Activated T-cell treated with anti-CD3 and anti-CD28 coated beads, Interleukin-2, amount 50 U/mL, for 24 hours (primary cell): ENCODE measurements at regions not wholly inside any gene's neighbourhood (a gene's known extent, or its start where the extent isn't known, plus 50 kb on each side); places are given as distances from the start of the nearest gene placed in this dataset.

Experiments
- DNase-seq: peaks from one replicate; pipeline ENCODE4 v3.0.0-alpha.2; 2020
- H3K27ac Mint-ChIP-seq: 2 replicates; pipeline ENCODE4 v1.8.0; 2020; ENCODE audit warnings: mild to moderate bottlenecking, mixed read lengths
- H3K27me3 Mint-ChIP-seq: 2 replicates; pipeline ENCODE4 v1.8.0; 2020; ENCODE audit warnings: mixed read lengths
- H3K36me3 Mint-ChIP-seq: 2 replicates; pipeline ENCODE4 v1.8.0; 2020; ENCODE audit warnings: low read depth, mixed read lengths
- H3K4me1 Mint-ChIP-seq: 2 replicates; pipeline ENCODE4 v1.8.0; 2020; ENCODE audit warnings: low read depth, mixed read lengths
- H3K4me3 Mint-ChIP-seq: 2 replicates; pipeline ENCODE4 v1.8.0; 2020; ENCODE audit warnings: mild to moderate bottlenecking, moderate library complexity, mixed read lengths
- H3K9me3 Mint-ChIP-seq: 2 replicates; pipeline ENCODE4 v1.8.0; 2020; ENCODE audit warnings: mixed read lengths

DNA sequence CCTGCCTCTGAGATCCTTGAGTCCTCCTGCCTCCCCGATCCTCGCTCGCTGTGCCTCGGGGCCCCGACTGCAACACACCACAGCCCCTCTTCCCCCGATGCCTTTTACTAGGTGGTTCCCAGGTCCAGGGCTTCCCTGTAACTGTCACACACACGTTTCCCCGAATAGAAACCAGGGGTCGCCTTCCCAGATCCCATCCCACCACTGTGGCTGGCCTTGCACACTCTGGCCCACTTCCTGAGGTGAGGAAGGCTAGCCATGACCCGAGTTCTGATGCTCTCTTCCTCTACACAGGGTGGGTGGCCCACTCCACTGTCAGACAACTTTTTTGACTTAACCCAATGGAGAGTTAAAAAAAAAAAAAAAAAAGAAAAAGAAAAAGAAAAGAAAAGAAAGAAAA, 139.6 kb upstream of the ASB18 start:
- Mint-ChIP-seq H3K4me3 (no peak overlapping the region), H3K4me1 (no peaks in the 10 kb centered on the region), H3K27me3 (no peaks in the 10 kb centered on the region), H3K27ac (no peak overlapping the region), H3K36me3 (no peaks in the 10 kb centered on the region), H3K9me3 (no peaks in the 10 kb centered on the region)
- no peak for DNase-seq

DNA sequence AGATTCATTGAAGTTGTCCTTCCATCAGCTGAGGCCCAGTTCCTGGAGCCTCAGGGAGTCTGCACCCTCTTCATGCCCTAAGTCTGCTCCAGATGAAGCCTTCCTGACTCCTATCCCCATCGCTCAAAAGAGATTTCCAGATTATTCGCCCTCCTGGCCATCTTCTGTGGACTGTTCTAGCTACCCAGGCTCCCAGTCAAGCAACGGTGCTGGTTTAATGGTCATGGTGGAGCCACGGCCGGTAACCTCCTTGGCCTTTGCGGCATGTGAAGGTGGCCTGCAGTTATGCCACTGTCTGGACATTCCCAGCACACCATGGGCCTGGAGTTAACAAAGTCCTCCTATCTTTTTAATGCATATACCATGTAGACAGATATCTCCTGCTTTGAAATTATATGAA, 140.1 kb upstream of the ASB18 start:
- Mint-ChIP-seq H3K4me3 (no peak overlapping the region), H3K4me1 (no peaks in the 10 kb centered on the region), H3K9me3 (no peaks in the 10 kb centered on the region), H3K27me3 (no peaks in the 10 kb centered on the region), H3K27ac (no peak overlapping the region), H3K36me3 (no peaks in the 10 kb centered on the region)
- DNase-seq: no peak

DNA sequence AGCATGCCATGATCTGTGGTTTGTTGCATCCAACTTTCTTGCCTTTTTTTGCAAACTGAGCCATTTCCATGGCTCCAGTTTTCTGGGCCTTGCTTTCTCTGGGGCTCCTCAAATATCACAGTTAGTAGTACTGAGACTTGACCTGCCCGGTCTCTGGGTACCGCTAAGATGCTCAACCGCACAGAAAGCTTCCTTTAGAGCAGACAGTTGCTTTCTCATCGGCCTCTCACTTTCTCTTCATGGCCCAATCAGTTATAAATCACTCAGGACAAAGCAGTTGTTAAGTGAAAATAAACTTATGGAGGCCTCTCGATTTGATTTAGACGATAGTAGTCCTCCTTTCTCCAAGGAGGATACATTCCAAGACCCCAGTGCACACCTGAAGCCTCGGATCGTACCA, 141.2 kb upstream of the ASB18 start:
- H3K27me3 Mint-ChIP-seq: no peaks in the 10 kb centered on the region
- no peaks in the 10 kb centered on the region for H3K36me3 Mint-ChIP-seq
- H3K27ac Mint-ChIP-seq: no peak overlapping the region
- no peaks in the 10 kb centered on the region for H3K4me1 Mint-ChIP-seq
- no peak for DNase-seq
- no peak overlapping the region for H3K4me3 Mint-ChIP-seq
- no peaks in the 10 kb centered on the region for H3K9me3 Mint-ChIP-seq

DNA sequence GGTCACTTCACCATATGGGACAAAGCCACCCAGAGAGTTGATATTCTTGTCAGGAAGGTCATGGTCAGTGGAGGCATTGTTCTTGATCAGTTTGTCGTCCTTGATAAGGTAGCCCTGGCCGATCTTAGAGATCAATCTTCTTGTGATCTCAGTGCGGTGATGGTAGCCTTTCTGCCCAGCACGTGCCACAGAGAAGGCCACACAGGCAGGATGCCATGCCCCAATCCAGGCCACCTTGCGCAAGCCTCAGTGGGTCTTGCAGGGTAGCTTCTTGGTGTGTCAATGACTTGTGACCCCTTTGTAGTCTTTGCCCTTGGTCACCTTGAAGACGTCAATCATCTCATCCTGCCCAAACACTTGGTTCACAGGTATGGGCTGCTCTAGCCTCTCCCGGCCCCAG, 143.9 kb upstream of the ASB18 start:
- Mint-ChIP-seq H3K36me3 (no peaks in the 10 kb centered on the region), H3K4me1 (no peaks in the 10 kb centered on the region), H3K27me3 (peaks cover 4% of the 10 kb centered on the region), H3K4me3 (no peak overlapping the region), H3K27ac (no peak overlapping the region), H3K9me3 (peaks cover 3% of the 10 kb centered on the region)
- DNase-seq: no peak

DNA sequence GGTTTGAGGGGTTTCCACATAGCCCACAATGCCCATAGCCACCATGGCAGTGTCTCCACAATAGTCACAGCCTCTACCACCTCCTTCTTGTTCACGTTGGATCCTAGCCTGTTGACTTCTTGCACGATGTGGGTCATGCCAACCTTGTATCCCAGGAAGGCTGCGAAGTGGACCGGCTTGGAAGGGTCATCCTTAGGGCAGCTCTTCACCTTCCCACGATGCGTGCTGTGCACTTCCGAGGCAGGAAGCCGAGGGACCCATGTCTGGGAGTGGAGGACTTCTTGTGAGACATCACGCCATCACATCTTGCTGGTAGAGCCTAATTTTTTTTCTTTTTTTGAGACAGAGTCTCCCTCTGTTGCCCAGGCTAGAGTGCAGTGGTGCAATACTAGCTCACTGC, 144.6 kb upstream of the ASB18 start:
- DNase-seq: no peak
- Mint-ChIP-seq H3K27me3 (peaks cover 4% of the 10 kb centered on the region), H3K4me1 (no peaks in the 10 kb centered on the region), H3K9me3 (peaks cover 3% of the 10 kb centered on the region), H3K27ac (no peak overlapping the region), H3K4me3 (no peak overlapping the region), H3K36me3 (no peaks in the 10 kb centered on the region)

DNA sequence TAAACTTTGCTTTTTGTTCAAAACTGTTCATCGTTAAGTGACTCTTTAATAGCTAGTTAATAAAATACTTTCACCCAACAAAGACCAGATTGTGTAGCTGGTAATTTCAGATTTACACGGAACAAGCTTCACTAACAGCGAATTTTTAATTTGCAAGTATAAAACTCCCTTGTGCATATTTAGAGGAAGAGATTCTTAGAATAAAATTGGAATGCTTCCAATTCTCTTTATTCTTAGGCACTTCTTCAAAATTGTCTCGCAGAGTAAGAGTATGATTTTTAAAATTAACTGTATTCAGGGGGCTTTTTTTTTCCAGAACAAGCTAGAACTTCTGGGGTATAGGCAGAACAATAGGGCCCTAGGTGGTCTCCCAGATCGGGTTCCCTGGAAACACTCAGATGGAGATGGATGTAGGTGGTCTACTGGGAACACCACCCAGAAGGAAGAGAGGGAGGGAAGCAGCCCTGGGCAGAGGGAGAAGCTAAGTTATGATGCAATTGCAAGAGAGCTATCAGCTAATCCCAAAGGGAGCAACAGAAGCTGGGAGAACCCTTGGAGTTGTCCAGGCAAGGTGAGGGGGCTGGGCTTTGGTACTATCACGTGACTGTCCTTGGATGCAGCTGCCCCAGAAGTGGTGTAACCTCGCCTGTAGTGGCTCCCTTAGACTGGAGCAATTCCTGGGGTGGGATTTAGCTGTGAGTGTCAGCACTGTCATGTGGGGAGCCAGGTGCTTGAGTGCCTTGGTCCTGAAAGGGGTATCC, 151.7 kb upstream of the ASB18 start:
- Mint-ChIP-seq H3K4me1 (no peaks in the 10 kb centered on the region), H3K9me3 (peaks cover 3% of the 10 kb centered on the region), H3K27ac (no peak overlapping the region), H3K36me3 (no peaks in the 10 kb centered on the region), H3K27me3 (peaks cover 40% of the 10 kb centered on the region), H3K4me3 (no peak overlapping the region)
- DNase-seq: no peak

DNA sequence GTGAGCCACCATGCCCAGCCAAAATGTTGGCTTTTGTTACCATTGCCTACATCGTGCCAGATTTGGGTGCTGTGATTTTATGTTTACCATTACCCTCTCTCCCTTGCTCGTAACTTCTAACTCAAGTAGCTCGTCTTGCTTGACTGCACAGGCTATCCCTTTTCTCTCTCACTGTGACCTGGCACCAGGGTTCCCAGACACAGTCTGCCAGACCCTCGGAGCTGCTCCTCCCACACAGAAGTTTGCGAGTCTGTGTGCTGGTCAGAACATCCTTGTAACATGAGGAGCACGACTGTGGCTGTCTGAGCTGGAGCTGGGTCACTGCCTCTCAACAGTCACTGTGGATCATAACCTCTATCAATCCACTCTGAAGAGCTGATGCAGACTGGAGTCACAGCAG, 152.5 kb upstream of the ACKR3 start:
- Mint-ChIP-seq H3K9me3 (peaks cover 3% of the 10 kb centered on the region), H3K27me3 (peaks cover 40% of the 10 kb centered on the region), H3K27ac (no peak overlapping the region), H3K4me1 (no peaks in the 10 kb centered on the region), H3K4me3 (no peak overlapping the region), H3K36me3 (no peaks in the 10 kb centered on the region)
- no peak for DNase-seq

DNA sequence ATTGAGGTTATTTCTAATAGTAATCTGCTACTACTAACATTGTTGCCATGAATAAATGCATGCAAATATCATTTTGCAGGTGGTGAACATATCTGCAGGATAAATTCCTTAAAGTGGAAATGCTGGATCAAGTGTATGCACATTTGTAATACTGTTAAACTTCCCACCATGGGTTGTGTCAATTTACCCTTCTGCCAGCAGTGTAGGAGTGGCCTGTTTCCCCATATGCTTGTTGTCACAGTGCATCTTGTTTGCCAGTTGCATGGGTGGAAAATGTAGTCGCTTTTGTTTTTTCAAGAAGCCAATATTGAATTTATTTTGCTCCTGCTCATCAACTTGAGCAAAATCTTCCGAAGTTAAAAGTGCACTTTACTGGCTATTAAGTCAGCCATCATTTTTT, 139.0 kb upstream of the ACKR3 start:
- Mint-ChIP-seq H3K27me3 (peaks cover 34% of the 10 kb centered on the region), H3K27ac (no peak overlapping the region), H3K4me1 (no peaks in the 10 kb centered on the region)

DNA sequence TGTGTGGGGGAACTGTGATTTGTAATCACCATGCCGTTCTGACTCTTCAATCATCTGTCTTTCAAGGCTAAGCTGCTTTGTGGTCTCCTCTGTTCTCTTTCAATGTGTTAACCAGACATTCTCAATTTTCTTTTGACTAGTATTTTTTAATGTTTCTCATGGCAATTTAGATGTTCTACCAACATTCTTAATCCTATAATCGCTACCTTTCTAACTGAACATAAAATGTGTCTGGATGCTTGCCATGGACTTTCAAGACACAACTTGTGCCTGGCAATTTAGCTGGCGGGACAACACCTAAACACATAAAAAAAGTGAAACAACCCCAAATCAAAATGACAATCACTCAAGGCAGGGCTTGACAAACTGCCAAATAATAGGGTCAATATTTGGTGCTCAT, 135.0 kb upstream of the ACKR3 start:
- no peaks in the 10 kb centered on the region for H3K36me3 Mint-ChIP-seq
- no peaks in the 10 kb centered on the region for H3K4me1 Mint-ChIP-seq
- no peak overlapping the region for H3K27ac Mint-ChIP-seq
- H3K4me3 Mint-ChIP-seq: no peak overlapping the region
- no peak for DNase-seq
- peaks cover 19% of the 10 kb centered on the region for H3K27me3 Mint-ChIP-seq
- no peaks in the 10 kb centered on the region for H3K9me3 Mint-ChIP-seq

More for the DNA sequence above, 139.0 kb upstream of the ACKR3 start:
- H3K9me3 Mint-ChIP-seq: no peaks in the 10 kb centered on the region
- no peak for DNase-seq
- no peak overlapping the region for H3K4me3 Mint-ChIP-seq
- H3K36me3 Mint-ChIP-seq: no peaks in the 10 kb centered on the region

DNA sequence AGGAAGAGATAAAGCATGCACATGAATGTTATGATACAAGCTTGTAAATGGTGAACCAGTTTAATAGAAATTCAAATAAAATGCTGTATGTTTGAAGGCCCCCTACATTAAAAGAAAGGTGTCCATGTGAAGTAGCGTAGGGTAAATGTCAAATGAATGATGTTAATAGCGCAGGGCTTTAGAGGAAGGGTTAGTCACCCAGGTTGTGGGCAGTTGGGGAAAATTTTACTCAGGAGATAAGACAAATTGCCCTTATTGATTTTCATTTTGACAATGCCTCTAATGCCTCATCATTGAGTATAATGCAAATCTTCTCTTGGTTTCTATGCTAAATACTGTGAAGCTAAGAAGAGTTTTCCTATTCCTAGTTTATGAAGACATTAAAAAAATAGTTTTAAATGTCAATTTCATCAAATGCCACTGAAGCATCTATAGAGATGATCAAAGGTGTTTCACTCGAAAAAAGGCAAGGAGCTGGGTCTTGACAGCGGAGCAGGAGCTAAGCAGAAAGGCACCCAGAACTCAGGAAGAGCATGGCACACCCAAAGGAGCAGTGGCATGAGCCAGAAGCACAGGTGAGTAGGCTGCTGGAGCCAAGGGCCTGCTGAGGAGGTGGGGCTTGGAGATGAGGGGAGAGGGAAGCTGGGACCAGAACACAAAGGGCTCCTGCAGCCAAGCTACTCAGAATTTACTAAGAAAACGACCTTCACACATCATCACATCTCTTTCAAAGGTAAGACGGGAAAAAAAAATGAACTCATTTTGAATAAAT, 129.3 kb upstream of the ACKR3 start:
- Mint-ChIP-seq H3K4me1 (peaks cover 9% of the 10 kb centered on the region), H3K36me3 (no peaks in the 10 kb centered on the region), H3K9me3 (no peaks in the 10 kb centered on the region), H3K4me3 (no peak overlapping the region), H3K27me3 (peaks cover 27% of the 10 kb centered on the region), H3K27ac (no peak overlapping the region)
- no peak for DNase-seq

DNA sequence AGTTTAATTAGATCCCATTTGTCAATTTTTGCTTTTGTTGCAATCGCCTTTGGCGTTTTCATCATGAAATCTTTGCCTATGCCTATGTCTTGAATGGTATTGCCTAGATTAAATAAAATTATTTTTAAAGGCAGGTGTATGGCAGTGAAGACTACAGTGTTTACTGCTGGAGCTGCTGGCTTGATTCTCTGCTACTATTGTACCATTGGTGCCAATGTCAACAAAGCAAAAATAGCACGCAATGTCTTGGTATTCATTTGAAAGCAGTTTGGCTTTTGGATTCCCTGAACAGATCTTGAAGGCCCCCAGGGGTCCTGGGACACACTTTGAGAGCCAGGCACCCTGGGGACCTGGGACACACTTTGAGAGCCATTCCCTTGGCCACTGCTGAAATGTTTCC, 125.4 kb upstream of the ACKR3 start:
- no peak overlapping the region for H3K4me3 Mint-ChIP-seq
- H3K27me3 Mint-ChIP-seq: peaks cover 33% of the 10 kb centered on the region
- peaks cover 12% of the 10 kb centered on the region for H3K4me1 Mint-ChIP-seq
- H3K36me3 Mint-ChIP-seq: no peaks in the 10 kb centered on the region
- DNase-seq: no peak
- H3K9me3 Mint-ChIP-seq: no peaks in the 10 kb centered on the region
- H3K27ac Mint-ChIP-seq: no peak overlapping the region

DNA sequence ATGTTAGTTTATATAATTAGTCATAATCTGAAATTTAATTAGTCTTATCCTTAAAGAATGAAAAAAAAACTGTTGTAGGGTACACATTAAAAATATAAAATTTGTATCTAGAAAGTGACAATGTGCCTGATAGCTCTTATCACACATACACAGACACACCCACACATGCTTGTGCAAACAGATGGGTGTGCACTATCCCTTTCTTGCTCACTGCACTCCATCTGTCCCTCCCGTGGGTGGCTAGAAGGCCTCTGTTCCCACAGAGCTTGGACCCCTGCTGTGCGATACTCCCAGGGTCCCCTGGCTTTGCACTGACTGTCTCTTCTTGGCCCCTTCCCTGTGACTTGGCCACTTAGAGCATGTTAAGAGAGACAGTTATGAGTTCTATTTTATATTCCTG, 123.9 kb upstream of the ACKR3 start:
- no peak for DNase-seq
- Mint-ChIP-seq H3K27ac (no peak overlapping the region), H3K4me1 (peaks cover 5% of the 10 kb centered on the region), H3K36me3 (no peaks in the 10 kb centered on the region), H3K9me3 (no peaks in the 10 kb centered on the region), H3K27me3 (peaks cover 33% of the 10 kb centered on the region), H3K4me3 (no peak overlapping the region)

DNA sequence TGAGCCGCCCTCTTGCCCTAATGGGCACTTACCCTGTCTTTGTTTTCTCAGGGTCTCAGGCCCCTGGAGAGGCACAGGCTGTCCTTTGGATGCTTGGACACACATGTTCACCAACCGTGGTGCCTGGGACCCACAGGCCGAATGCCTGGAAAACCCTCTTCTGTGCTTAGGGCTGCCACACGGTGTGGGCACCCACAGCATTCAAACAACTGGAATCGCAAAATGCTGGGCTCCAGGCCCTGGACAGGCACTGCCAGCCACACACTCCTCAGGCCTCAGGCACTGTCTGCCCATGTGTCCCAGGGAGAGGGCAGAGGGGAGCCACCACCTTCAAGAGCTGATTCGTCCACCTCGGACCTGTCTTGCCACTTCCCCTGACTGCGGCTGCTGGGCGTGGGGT, 123.1 kb upstream of the ACKR3 start:
- Mint-ChIP-seq H3K9me3 (no peaks in the 10 kb centered on the region), H3K4me3 (no peak overlapping the region), H3K27me3 (peaks cover 33% of the 10 kb centered on the region), H3K4me1 (peaks cover 4% of the 10 kb centered on the region), H3K27ac (no peak overlapping the region), H3K36me3 (no peaks in the 10 kb centered on the region)
- DNase-seq: no peak

DNA sequence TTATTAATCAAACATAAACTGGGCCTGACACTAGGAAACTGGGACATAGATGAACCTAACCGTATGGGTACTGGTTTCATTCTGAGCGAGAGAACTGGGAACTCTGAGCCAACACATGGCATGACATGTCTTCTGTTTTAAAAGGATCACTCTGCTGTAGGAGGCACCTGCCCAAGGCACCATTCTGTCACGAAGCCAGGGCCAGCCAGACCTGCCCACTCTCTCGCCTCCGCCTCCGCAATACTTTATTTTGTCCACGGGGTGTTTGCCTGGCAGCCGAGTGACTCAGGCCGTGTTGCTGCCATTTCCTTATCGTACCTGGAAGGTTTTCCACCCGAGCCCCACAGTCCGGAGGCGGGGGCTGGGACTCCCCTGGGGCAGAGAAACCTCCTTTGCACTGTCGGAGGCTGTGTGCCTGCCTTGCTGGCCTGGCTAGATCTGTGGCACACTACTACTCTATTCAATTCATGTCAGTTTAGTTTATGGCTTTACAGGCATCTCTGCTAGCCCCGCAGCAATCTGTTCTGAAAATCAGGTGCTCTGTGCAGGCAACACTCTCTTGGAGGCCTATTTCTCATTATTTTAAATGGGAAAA, 120.4 kb upstream of the ACKR3 start:
- no peak overlapping the region for H3K27ac Mint-ChIP-seq
- H3K27me3 Mint-ChIP-seq: peaks cover 24% of the 10 kb centered on the region
- no peak overlapping the region for H3K4me3 Mint-ChIP-seq
- H3K9me3 Mint-ChIP-seq: no peaks in the 10 kb centered on the region
- H3K36me3 Mint-ChIP-seq: no peaks in the 10 kb centered on the region
- H3K4me1 Mint-ChIP-seq: peaks cover 4% of the 10 kb centered on the region
- DNase-seq: no peak

DNA sequence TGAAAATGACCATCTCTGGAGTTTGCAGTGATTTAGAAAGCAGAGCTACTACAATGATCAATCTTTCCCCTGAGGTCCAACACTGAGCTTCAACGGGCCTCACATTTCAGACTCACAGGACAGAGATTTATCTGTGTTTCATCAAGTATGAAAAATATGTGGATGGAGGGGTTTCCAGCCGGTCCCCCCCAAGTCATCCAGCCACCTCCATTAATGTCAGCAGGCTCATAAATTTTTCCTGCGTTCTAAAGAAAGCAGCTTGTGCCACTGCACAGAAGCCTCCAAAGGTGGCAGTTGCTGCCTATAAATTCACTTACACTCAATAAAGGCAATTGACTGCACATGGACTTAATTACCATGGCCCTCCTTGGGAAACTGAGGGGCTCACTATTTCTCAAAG, 117.4 kb upstream of the ACKR3 start:
- H3K4me3 Mint-ChIP-seq: no peak overlapping the region
- H3K9me3 Mint-ChIP-seq: peaks cover under 1% of the 10 kb centered on the region
- no peak for DNase-seq
- H3K4me1 Mint-ChIP-seq: peaks cover 4% of the 10 kb centered on the region
- peaks cover 18% of the 10 kb centered on the region for H3K27me3 Mint-ChIP-seq
- no peak overlapping the region for H3K27ac Mint-ChIP-seq
- H3K36me3 Mint-ChIP-seq: no peaks in the 10 kb centered on the region
